ENCODE measurements at regions not wholly inside any gene's neighbourhood (a gene's known extent, or its start where the extent isn't known, plus 50 kb on each side); places are given as distances from the start of the nearest gene placed in this dataset.
"Not testable (repeated sequence)": the region's sequence is repeated elsewhere in the genome, so short reads cannot be mapped to it uniquely, and the experiment has no call there.

DNA sequence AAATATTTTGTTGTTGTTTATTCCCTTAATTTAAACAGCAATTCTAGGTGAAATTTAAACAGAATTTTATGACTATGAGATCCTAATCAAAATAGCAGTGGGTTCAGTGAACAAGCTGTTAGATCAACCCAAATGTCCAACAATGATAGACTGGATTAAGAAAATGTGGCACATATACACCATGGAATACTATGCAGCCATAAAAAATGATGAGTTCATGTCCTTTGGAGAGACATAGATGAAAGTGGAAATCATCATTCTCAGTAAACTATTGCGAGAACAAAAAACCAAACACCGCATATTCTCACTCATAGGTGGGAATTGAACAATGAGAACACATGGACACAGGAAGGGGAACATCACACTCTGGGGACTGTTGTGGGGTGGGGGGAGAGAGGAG, 407.3 kb upstream of the ADAMTSL1 start:
- not testable (repeated sequence) for TF ChIP-seq CTCF (conservative IDR thresholded peaks at IDR 0.05); ZFX (IDR thresholded peaks at IDR 0.05)

Data from C4-2B (cell line).